ENCODE measurements at regions not wholly inside any gene's neighbourhood (a gene's known extent, or its start where the extent isn't known, plus 50 kb on each side); places are given as distances from the start of the nearest gene placed in this dataset.

- Histone ChIP-seq H3K9me3 (ENCODE audit: control insufficient read depth, low read length) (no peaks in the 10 kb centered on the region), H3K4me1 (ENCODE audit: control insufficient read depth, insufficient read depth, low read length) (no peaks in the 10 kb centered on the region), H3K27me3 (ENCODE audit: control insufficient read depth, insufficient read depth, low read length) (no peaks in the 10 kb centered on the region)
These were observed 321.9 kb upstream of the ZFHX3 start for GRCh38 chr16:73369851-73370250.

GRCh38 chr16:73368715-73369114 lies 320.8 kb upstream of the ZFHX3 start:
- Histone ChIP-seq H3K9me3 (ENCODE audit: control insufficient read depth, low read length) (no peaks in the 10 kb centered on the region), H3K36me3 (ENCODE audit: control insufficient read depth, insufficient read depth, low read length) (no peaks in the 10 kb centered on the region), H3K4me3 (ENCODE audit: low read length) (no peak overlapping the region), H3K4me1 (ENCODE audit: control insufficient read depth, insufficient read depth, low read length) (no peaks in the 10 kb centered on the region), H3K9ac (ENCODE audit: low read length) (no peak overlapping the region), H3K27me3 (ENCODE audit: control insufficient read depth, insufficient read depth, low read length) (no peaks in the 10 kb centered on the region)

More at GRCh38 chr16:73369851-73370250, 321.9 kb upstream of the ZFHX3 start:
- no peak overlapping the region for H3K4me3 ChIP-seq (ENCODE audit: low read length)
- no peaks in the 10 kb centered on the region for H3K36me3 ChIP-seq (ENCODE audit: control insufficient read depth, insufficient read depth, low read length)
- H3K9ac ChIP-seq (ENCODE audit: low read length): no peak overlapping the region

- Histone ChIP-seq H3K27me3 (ENCODE audit: control insufficient read depth, insufficient read depth, low read length) (no peaks in the 10 kb centered on the region), H3K4me1 (ENCODE audit: control insufficient read depth, insufficient read depth, low read length) (no peaks in the 10 kb centered on the region), H3K36me3 (ENCODE audit: control insufficient read depth, insufficient read depth, low read length) (no peaks in the 10 kb centered on the region), H3K9me3 (ENCODE audit: control insufficient read depth, low read length) (no peaks in the 10 kb centered on the region), H3K9ac (ENCODE audit: low read length) (no peak overlapping the region), H3K4me3 (ENCODE audit: low read length) (no peak overlapping the region)
These were observed 317.2 kb upstream of the ZFHX3 start for GRCh38 chr16:73365016-73365551.

GRCh38 chr16:73364413-73364812 lies 316.5 kb upstream of the ZFHX3 start:
- Histone ChIP-seq H3K4me3 (ENCODE audit: low read length) (no peak overlapping the region), H3K4me1 (ENCODE audit: control insufficient read depth, insufficient read depth, low read length) (no peaks in the 10 kb centered on the region), H3K9ac (ENCODE audit: low read length) (no peak overlapping the region), H3K36me3 (ENCODE audit: control insufficient read depth, insufficient read depth, low read length) (no peaks in the 10 kb centered on the region), H3K27me3 (ENCODE audit: control insufficient read depth, insufficient read depth, low read length) (no peaks in the 10 kb centered on the region), H3K9me3 (ENCODE audit: control insufficient read depth, low read length) (no peaks in the 10 kb centered on the region)

GRCh38 chr16:73361061-73361460 lies 313.1 kb upstream of the ZFHX3 start:
- no peaks in the 10 kb centered on the region for H3K4me1 ChIP-seq (ENCODE audit: control insufficient read depth, insufficient read depth, low read length)
- H3K27me3 ChIP-seq (ENCODE audit: control insufficient read depth, insufficient read depth, low read length): no peaks in the 10 kb centered on the region
- no peak overlapping the region for H3K9ac ChIP-seq (ENCODE audit: low read length)
- no peak overlapping the region for H3K4me3 ChIP-seq (ENCODE audit: low read length)
- H3K36me3 ChIP-seq (ENCODE audit: control insufficient read depth, insufficient read depth, low read length): no peaks in the 10 kb centered on the region
- H3K9me3 ChIP-seq (ENCODE audit: control insufficient read depth, low read length): no peaks in the 10 kb centered on the region

GRCh38 chr16:73356401-73357079 lies 308.6 kb upstream of the ZFHX3 start:
- Histone ChIP-seq H3K36me3 (ENCODE audit: control insufficient read depth, insufficient read depth, low read length) (no peaks in the 10 kb centered on the region), H3K4me1 (ENCODE audit: control insufficient read depth, insufficient read depth, low read length) (no peaks in the 10 kb centered on the region), H3K9me3 (ENCODE audit: control insufficient read depth, low read length) (no peaks in the 10 kb centered on the region), H3K27me3 (ENCODE audit: control insufficient read depth, insufficient read depth, low read length) (no peaks in the 10 kb centered on the region), H3K9ac (ENCODE audit: low read length) (no peak overlapping the region), H3K4me3 (ENCODE audit: low read length) (no peak overlapping the region)

GRCh38 chr16:73355981-73356380 lies 308.1 kb upstream of the ZFHX3 start:
- Histone ChIP-seq H3K4me1 (ENCODE audit: control insufficient read depth, insufficient read depth, low read length) (no peaks in the 10 kb centered on the region), H3K9me3 (ENCODE audit: control insufficient read depth, low read length) (no peaks in the 10 kb centered on the region), H3K36me3 (ENCODE audit: control insufficient read depth, insufficient read depth, low read length) (no peaks in the 10 kb centered on the region), H3K4me3 (ENCODE audit: low read length) (no peak overlapping the region), H3K9ac (ENCODE audit: low read length) (no peak overlapping the region), H3K27me3 (ENCODE audit: control insufficient read depth, insufficient read depth, low read length) (no peaks in the 10 kb centered on the region)

GRCh38 chr16:73354434-73354833 lies 306.5 kb upstream of the ZFHX3 start:
- no peak overlapping the region for H3K9ac ChIP-seq (ENCODE audit: low read length)
- no peak overlapping the region for H3K4me3 ChIP-seq (ENCODE audit: low read length)
- no peaks in the 10 kb centered on the region for H3K36me3 ChIP-seq (ENCODE audit: control insufficient read depth, insufficient read depth, low read length)
- no peaks in the 10 kb centered on the region for H3K4me1 ChIP-seq (ENCODE audit: control insufficient read depth, insufficient read depth, low read length)
- H3K9me3 ChIP-seq (ENCODE audit: control insufficient read depth, low read length): no peaks in the 10 kb centered on the region
- no peaks in the 10 kb centered on the region for H3K27me3 ChIP-seq (ENCODE audit: control insufficient read depth, insufficient read depth, low read length)

GRCh38 chr16:73350707-73351452 lies 303.0 kb upstream of the ZFHX3 start:
- Histone ChIP-seq H3K4me3 (ENCODE audit: low read length) (no peak overlapping the region), H3K9me3 (ENCODE audit: control insufficient read depth, low read length) (no peaks in the 10 kb centered on the region), H3K9ac (ENCODE audit: low read length) (no peak overlapping the region), H3K4me1 (ENCODE audit: control insufficient read depth, insufficient read depth, low read length) (no peaks in the 10 kb centered on the region), H3K36me3 (ENCODE audit: control insufficient read depth, insufficient read depth, low read length) (no peaks in the 10 kb centered on the region), H3K27me3 (ENCODE audit: control insufficient read depth, insufficient read depth, low read length) (no peaks in the 10 kb centered on the region)

- H3K27me3 ChIP-seq (ENCODE audit: control insufficient read depth, insufficient read depth, low read length): no peaks in the 10 kb centered on the region
- no peaks in the 10 kb centered on the region for H3K4me1 ChIP-seq (ENCODE audit: control insufficient read depth, insufficient read depth, low read length)
- no peaks in the 10 kb centered on the region for H3K9me3 ChIP-seq (ENCODE audit: control insufficient read depth, low read length)
- H3K4me3 ChIP-seq (ENCODE audit: low read length): no peak overlapping the region
- H3K36me3 ChIP-seq (ENCODE audit: control insufficient read depth, insufficient read depth, low read length): no peaks in the 10 kb centered on the region
- no peak overlapping the region for H3K9ac ChIP-seq (ENCODE audit: low read length)
These were observed 299.8 kb upstream of the ZFHX3 start for GRCh38 chr16:73347500-73348375.

GRCh38 chr16:73339821-73340220 lies 291.9 kb upstream of the ZFHX3 start:
- Histone ChIP-seq H3K4me3 (ENCODE audit: low read length) (no peak overlapping the region), H3K27me3 (ENCODE audit: control insufficient read depth, insufficient read depth, low read length) (no peaks in the 10 kb centered on the region), H3K36me3 (ENCODE audit: control insufficient read depth, insufficient read depth, low read length) (no peaks in the 10 kb centered on the region), H3K4me1 (ENCODE audit: control insufficient read depth, insufficient read depth, low read length) (no peaks in the 10 kb centered on the region), H3K9me3 (ENCODE audit: control insufficient read depth, low read length) (no peaks in the 10 kb centered on the region), H3K9ac (ENCODE audit: low read length) (no peak overlapping the region)
